Ovary (tissue), 7 donors: ENCODE measurements at regions not wholly inside any gene's neighbourhood (a gene's known extent, or its start where the extent isn't known, plus 50 kb on each side); places are given as distances from the start of the nearest gene placed in this dataset.

Experiments
- DNase-seq, 5 donors: peaks; one replicate each; pipeline ENCODE4 v3.0.0-alpha.2; 2019 to 2020
- H3K27ac ChIP-seq, 2 donors: fragments of 200-600 bp; one replicate each; pipeline versions ENCODE4 v1.5.1 to v1.8.0; 2019 to 2022
- H3K27me3 ChIP-seq: fragments of 200-600 bp; one replicate; pipeline ENCODE4 v1.8.0; 2022
- H3K36me3 ChIP-seq: fragments of 200-600 bp; sonication (generic); one replicate; pipeline ENCODE4 v1.5.1; 2019
- H3K4me1 ChIP-seq: one replicate; pipeline ENCODE4 v1.8.1; 2013; ENCODE audit warnings: mild to moderate bottlenecking, moderate library complexity; ENCODE audit not compliant: insufficient read depth
- H3K4me3 ChIP-seq: fragments of 200-600 bp; sonication (generic); one replicate; pipeline ENCODE4 v1.5.1; 2017
- H3K9me3 ChIP-seq, 2 donors: fragments of 200-600 bp in 1 of 2; sonication (generic) in 1 of 2; one replicate each; pipeline versions ENCODE4 v1.5.1 to v1.8.1; 2013 to 2019; ENCODE audit warnings: mild to moderate bottlenecking in 1 of 2, moderate library complexity in 1 of 2
- EP300 ChIP-seq: sonication (generic); formaldehyde crosslinking; IDR thresholded peaks from one replicate; pipeline ENCODE4 v1.6.1; 2017; ENCODE audit warnings: antibody characterized with exemption
- POLR2A ChIP-seq: fragments of 450-650 bp; IDR thresholded peaks from one replicate; pipeline ENCODE4 v1.6.1; 2017; ENCODE audit warnings: antibody characterized with exemption, mild to moderate bottlenecking, moderate library complexity
- WGBS, 3 donors: extraction: QIAGEN DNeasy Blood & Tissue Kit in 1 of 3; methylation state at CpG; one replicate each; pipeline versions ENCODE4 v1.1.5 to v1.1.7; 2013 to 2017; 5-methylcytosine and 5-hydroxymethylcytosine counted together
- intact Hi-C, 4 donors: fragments of 100-400 bp; cut with DNase I; formaldehyde crosslinking; loops; one replicate each; pipeline versions ENCODE4 v1.11.0 to v1.15.1; 2022 to 2023
- TF ChIP-seq, protein P1 (sequence below), 3 donors: fragments of 450-650 bp in 2 of 3; fragments of 200-600 bp in 1 of 3; IDR thresholded peaks; one replicate each; pipeline versions ENCODE4 v1.5.1 to v1.8.0; 2016 to 2022; ENCODE audit warnings: antibody characterized with exemption in 3 of 3, mild to moderate bottlenecking in 1 of 3
- donor health status: DM: no; HTN: no; CAD: no; lungs with moderate emphysema.
- donor health status: DM: no; HTN: no; CAD: no.
- donor health status: Bipolar disorder and iron deficiency.
- donor health status: DM: no; HTN: no; CAD: no.
- donor health status: DM: yes; HTN: yes; CAD: no.

DNA sequence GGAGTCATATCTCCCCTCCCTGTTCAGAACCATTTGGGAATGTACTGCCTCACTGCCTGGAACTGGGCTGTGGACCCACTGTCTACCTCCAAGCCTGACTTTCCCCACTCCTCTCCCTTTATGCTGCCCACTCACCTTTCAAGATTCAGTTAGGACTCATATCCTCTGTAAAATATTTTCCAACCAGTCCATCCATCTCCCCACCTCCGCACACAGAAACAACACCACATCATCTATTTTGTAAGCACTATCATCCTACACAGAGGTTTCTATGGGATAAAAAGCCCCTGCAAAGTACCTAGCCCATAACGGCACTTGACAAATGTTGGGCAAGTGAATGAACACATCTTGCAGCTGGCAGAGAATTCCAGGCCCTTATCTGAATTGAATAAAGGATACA, 250.8 kb downstream of the ANAPC1 start:
- no peaks in the 10 kb centered on the region for H3K27me3 ChIP-seq
- no peak overlapping the region for H3K4me3 ChIP-seq
- intact Hi-C loops, result no loop called here
- DNase-seq, result no peak
- no peaks in the 10 kb centered on the region for H3K9me3 ChIP-seq
- H3K27ac ChIP-seq, result no peak overlapping the region
- no peaks in the 10 kb centered on the region for H3K36me3 ChIP-seq
- WGBS, 3 donors, result 71 to 86% (median 85%) methylated on average over 2 of the region's 2 CpGs
- TF ChIP-seq POLR2A, result no peak
- no peak for TF ChIP-seq EP300
- TF ChIP-seq, protein P1, sequence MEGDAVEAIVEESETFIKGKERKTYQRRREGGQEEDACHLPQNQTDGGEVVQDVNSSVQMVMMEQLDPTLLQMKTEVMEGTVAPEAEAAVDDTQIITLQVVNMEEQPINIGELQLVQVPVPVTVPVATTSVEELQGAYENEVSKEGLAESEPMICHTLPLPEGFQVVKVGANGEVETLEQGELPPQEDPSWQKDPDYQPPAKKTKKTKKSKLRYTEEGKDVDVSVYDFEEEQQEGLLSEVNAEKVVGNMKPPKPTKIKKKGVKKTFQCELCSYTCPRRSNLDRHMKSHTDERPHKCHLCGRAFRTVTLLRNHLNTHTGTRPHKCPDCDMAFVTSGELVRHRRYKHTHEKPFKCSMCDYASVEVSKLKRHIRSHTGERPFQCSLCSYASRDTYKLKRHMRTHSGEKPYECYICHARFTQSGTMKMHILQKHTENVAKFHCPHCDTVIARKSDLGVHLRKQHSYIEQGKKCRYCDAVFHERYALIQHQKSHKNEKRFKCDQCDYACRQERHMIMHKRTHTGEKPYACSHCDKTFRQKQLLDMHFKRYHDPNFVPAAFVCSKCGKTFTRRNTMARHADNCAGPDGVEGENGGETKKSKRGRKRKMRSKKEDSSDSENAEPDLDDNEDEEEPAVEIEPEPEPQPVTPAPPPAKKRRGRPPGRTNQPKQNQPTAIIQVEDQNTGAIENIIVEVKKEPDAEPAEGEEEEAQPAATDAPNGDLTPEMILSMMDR (IDR thresholded peaks at IDR 0.05), result no peak
- H3K4me1 ChIP-seq, result no peaks in the 10 kb centered on the region

DNA sequence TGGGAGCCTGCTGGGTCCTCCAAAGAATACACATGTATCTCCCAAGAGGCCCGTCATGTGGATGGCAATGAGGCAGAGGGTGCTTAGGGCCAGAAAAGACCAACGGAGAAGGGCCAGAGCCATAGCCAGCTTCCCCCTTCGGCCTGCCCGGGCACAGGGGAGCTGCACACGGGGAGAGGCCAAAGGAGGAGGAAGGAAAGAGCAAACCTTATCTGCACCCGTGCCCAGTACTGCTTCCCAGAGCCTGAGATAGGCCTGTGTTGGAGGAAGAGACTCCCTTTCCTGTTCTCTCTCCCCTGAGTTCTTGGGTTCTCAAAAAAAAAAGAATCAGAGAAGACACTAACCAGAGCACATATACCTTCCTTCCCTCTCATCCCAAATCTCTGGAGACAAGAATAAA, 250.3 kb downstream of the ANAPC1 start:
- no peaks in the 10 kb centered on the region for H3K4me1 ChIP-seq
- WGBS, 3 donors, result 60 to 73% (median 68%) methylated on average over 6 of the region's 6 CpGs
- no peak overlapping the region for H3K4me3 ChIP-seq
- intact Hi-C loops, result no loop called here
- no peak for TF ChIP-seq EP300
- TF ChIP-seq, protein P1 (IDR thresholded peaks at IDR 0.05), result no peak
- TF ChIP-seq POLR2A, result no peak
- no peaks in the 10 kb centered on the region for H3K36me3 ChIP-seq
- H3K9me3 ChIP-seq, result no peaks in the 10 kb centered on the region
- no peaks in the 10 kb centered on the region for H3K27me3 ChIP-seq
- no peak for DNase-seq
- no peak overlapping the region for H3K27ac ChIP-seq

DNA sequence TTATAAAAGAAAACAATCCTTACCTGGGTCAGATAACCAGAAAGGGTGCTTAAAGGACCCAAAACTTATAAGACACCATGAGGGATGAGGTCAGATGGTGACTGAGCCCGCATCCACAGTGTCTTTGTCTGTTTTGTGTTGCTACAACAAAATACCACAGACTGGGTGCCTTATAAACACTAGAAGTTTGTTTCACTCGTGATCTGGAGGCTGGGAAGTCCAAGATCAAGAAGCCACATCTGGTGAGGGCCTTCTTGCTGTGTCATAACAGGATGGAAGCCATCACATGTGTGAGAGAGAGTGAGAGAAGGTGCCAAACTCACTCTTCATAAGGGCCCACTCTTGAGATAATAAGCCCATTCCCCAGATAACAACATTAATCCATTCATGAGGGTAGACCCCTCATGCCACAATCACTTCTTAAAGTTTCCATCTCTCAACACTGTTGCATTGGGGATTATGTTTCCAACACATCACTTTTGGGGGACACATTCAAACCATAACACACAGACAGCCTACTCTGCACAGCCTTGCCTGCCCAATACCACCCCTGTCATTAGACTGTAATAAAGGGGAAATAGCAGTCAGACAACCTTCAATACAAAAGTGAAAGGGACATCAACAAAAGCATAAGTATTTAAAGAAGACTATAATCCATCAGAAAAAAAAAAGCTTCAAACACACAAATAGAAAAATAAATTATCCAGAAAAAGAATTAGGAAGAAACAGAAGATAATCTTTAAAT, 249.8 kb downstream of the ANAPC1 start:
- WGBS, 3 donors, result 73 to 80% (median 79%) methylated on average over 2 of the region's 2 CpGs
- intact Hi-C loops, result no loop called here
- Histone ChIP-seq H3K4me3 (no peak overlapping the region), H3K36me3 (no peaks in the 10 kb centered on the region), H3K9me3 (no peaks in the 10 kb centered on the region), H3K27ac (no peak overlapping the region), H3K27me3 (no peaks in the 10 kb centered on the region), H3K4me1 (no peaks in the 10 kb centered on the region)
- DNase-seq, result no peak
- no peak for TF ChIP-seq POLR2A
- TF ChIP-seq, protein P1 (IDR thresholded peaks at IDR 0.05), result no peak
- TF ChIP-seq EP300, result no peak

DNA sequence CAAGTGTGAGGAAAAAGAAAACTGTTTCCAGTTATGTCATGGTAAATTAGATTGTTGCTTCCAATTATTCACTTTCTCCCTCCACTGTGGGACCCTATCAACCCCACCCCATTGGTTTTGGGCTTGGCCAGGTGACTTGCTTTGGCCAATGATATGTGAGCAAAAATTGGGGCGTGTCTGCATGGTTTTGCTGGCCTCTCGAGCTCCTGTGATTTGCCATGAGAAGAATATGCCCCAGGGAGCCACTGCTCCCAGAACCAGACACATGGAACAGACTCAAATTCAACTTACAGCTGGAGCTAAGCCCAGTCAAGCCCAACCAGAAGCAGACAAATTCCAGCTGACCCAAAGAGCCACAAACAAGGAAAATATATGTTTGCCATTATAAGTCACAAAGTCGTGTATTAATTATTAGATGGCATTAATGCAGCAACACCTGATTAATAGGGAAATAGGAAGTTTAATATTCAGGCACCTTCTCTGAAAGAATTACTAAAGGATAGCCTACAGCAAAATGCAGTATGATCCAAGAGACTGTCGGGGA, 248.9 kb downstream of the ANAPC1 start:
- no peak overlapping the region for H3K4me3 ChIP-seq
- no peak overlapping the region for H3K27ac ChIP-seq
- intact Hi-C loops, result no loop called here
- no peaks in the 10 kb centered on the region for H3K4me1 ChIP-seq
- H3K27me3 ChIP-seq, result no peaks in the 10 kb centered on the region
- TF ChIP-seq, protein P1 (IDR thresholded peaks at IDR 0.05), result no peak
- TF ChIP-seq EP300 (no peak), POLR2A (no peak)
- 75 to 81% (median 76%) methylated on average over 4 of the region's 4 CpGs for WGBS, 3 donors
- no peak for DNase-seq
- H3K36me3 ChIP-seq, result no peaks in the 10 kb centered on the region
- no peaks in the 10 kb centered on the region for H3K9me3 ChIP-seq
